GM12878 (cell line): ENCODE measurements at regions not wholly inside any gene's neighbourhood (a gene's known extent, or its start where the extent isn't known, plus 50 kb on each side); places are given as distances from the start of the nearest gene placed in this dataset.

Source experiments
- ATAC-seq: fragments of 200-7000 bp; cut with Tn5 transposase; 3 replicates; pipeline ENCODE4 v1.9.1; 2020; ENCODE audit warnings: mild to moderate bottlenecking, moderate library complexity
- BruUV-seq: library from RNA; stranded (reverse); fragments of 400-500 nt; replicated peaks from 2 replicates; lab custom pipeline; 2021; lab: Mats Ljungman, UMichigan
- CTCF ChIA-PET: fragments of 300-600 bp; sonication (Branson Sonifier 250); formaldehyde crosslinking; extraction: SDS; loops from one replicate; lab custom pipeline; 2021; ENCODE audit warnings: inconsistent platforms; lab: Yijun Ruan, JAX
- POLR2A ChIA-PET: fragments of 350-600 bp; formaldehyde crosslinking; extraction: SDS; loops from one replicate; lab custom pipeline; 2021; ENCODE audit warnings: inconsistent platforms; lab: Charles Lee
- RAD21 ChIA-PET: fragments of 300-600 bp; sonication (Branson Sonifier 250); formaldehyde crosslinking; loops from one replicate; lab custom pipeline; 2023; ENCODE audit warnings: antibody characterized with exemption; ENCODE audit not compliant: unreplicated experiment; lab: Charles Lee
- SMC1A ChIA-PET: fragments of 300-600 bp; sonication (Branson Sonifier 250); formaldehyde crosslinking; loops from one replicate; lab custom pipeline; 2023; ENCODE audit not compliant: unreplicated experiment, uncharacterized antibody; lab: Charles Lee
- DNase-seq: peaks from one replicate; pipeline ENCODE4 v3.0.0-alpha.2; 2011; ENCODE audit warnings: low read depth, low spot score
- FAIRE-seq: peaks from 3 replicates; lab custom pipeline; 2011; peaks lifted over from hg19 to GRCh38; lab: Jason Lieb, UNC
- H2AFZ ChIP-seq: 2 replicates; pipeline ENCODE4 v1.6.0; 2011; ENCODE audit warnings: low read depth, low read length, control low read depth; ENCODE audit not compliant: control insufficient read depth
- H3K27ac ChIP-seq: 2 replicates; pipeline ENCODE4 v1.5.1; 2011; ENCODE audit warnings: control low read depth; ENCODE audit not compliant: control insufficient read depth, insufficient read depth
- H3K27me3 ChIP-seq, 2 experiments: replicated peaks in 1 of 2; 2 replicates each; pipeline versions ENCODE4 v1.6.0 to v1.6.1; 2011; ENCODE audit warnings: low read length in 1 of 2; ENCODE audit not compliant: control insufficient read depth in 2 of 2, insufficient read depth in 2 of 2
- H3K36me3 ChIP-seq, 2 experiments: 2 replicates each; pipeline ENCODE4 v1.5.1; 2011; ENCODE audit warnings: low read length in 1 of 2; ENCODE audit not compliant: control insufficient read depth in 2 of 2, insufficient read depth in 2 of 2
- H3K4me1 ChIP-seq: 2 replicates; pipeline ENCODE4 v1.6.1; 2011; ENCODE audit warnings: mild to moderate bottlenecking, low read length, moderate library complexity, mixed read lengths; ENCODE audit not compliant: control insufficient read depth, insufficient read depth
- H3K4me2 ChIP-seq: 2 replicates; pipeline ENCODE4 v1.6.0; 2011; ENCODE audit warnings: control low read depth; ENCODE audit not compliant: control insufficient read depth, insufficient read depth
- H3K4me3 ChIP-seq: fragments of 200-600 bp; sonication (generic); 2 replicates; pipeline ENCODE4 v1.5.1; 2016
- H3K79me2 ChIP-seq: 2 replicates; pipeline ENCODE4 v1.6.0; 2011; ENCODE audit warnings: low read length; ENCODE audit not compliant: control insufficient read depth, insufficient read depth
- H3K9ac ChIP-seq: 2 replicates; pipeline ENCODE4 v1.8.0; 2011; ENCODE audit warnings: low read length, control low read depth, mixed read lengths; ENCODE audit not compliant: control insufficient read depth, insufficient read depth
- H3K9me3 ChIP-seq: replicated peaks from 3 replicates; pipeline ENCODE4 v1.5.1; 2011; ENCODE audit warnings: mild to moderate bottlenecking, low read length; ENCODE audit not compliant: control insufficient read depth, insufficient read depth
- H4K20me1 ChIP-seq: 2 replicates; pipeline ENCODE4 v1.6.0; 2011; ENCODE audit not compliant: control insufficient read depth, insufficient read depth
- CHD2 ChIP-seq: IDR thresholded peaks from 2 replicates; pipeline ENCODE4 v1.6.1; 2011; ENCODE audit warnings: low read depth, low read length, improper control_type of control experiment, borderline replicate concordance
- CREM ChIP-seq: IDR thresholded peaks from 2 replicates; pipeline ENCODE4 v1.6.1; 2014; ENCODE audit warnings: antibody characterized with exemption, low read depth
- E4F1 ChIP-seq: fragments of 450-650 bp; IDR thresholded peaks from 2 replicates; pipeline ENCODE4 v1.6.1; 2018; ENCODE audit warnings: borderline replicate concordance, mild to moderate bottlenecking; ENCODE audit not compliant: partially characterized antibody
- HCFC1 ChIP-seq: fragments of 150-350 bp; IDR thresholded peaks from 2 replicates; pipeline ENCODE4 v1.6.1; 2014; ENCODE audit warnings: low read length
- JUND ChIP-seq: IDR thresholded peaks from 2 replicates; pipeline ENCODE4 v1.6.1; 2012; ENCODE audit warnings: low read depth, mild to moderate bottlenecking, low read length, improper control_type of control experiment, moderate library complexity
- KLF5 ChIP-seq: fragments of 450-650 bp; IDR thresholded peaks from 2 replicates; pipeline ENCODE4 v1.6.1; 2014; ENCODE audit warnings: mild to moderate bottlenecking; ENCODE audit not compliant: partially characterized antibody
- MTA3 ChIP-seq: IDR thresholded peaks from 2 replicates; pipeline ENCODE4 v1.6.1; 2012; ENCODE audit warnings: low read length, inconsistent platforms, borderline replicate concordance
- POLR2A ChIP-seq: IDR thresholded peaks from 2 replicates; pipeline ENCODE4 v1.6.1; 2011; ENCODE audit warnings: low read depth, mild to moderate bottlenecking, low read length
- POLR2AphosphoS5 ChIP-seq: IDR thresholded peaks from 2 replicates; pipeline ENCODE4 v1.6.1; 2011; ENCODE audit warnings: mild to moderate bottlenecking, low read length, inconsistent platforms
- SMARCA5 ChIP-seq: fragments of 450-650 bp; IDR thresholded peaks from 2 replicates; pipeline ENCODE4 v1.6.1; 2017; ENCODE audit warnings: mild to moderate bottlenecking
- STAT3 ChIP-seq: IDR thresholded peaks from 2 replicates; pipeline ENCODE4 v1.6.1; 2011; ENCODE audit warnings: low read depth, low read length, improper control_type of control experiment
- ZBTB33 ChIP-seq: fragments of 450-650 bp; IDR thresholded peaks from 2 replicates; pipeline ENCODE4 v1.6.1; 2017; ENCODE audit warnings: mild to moderate bottlenecking
- ZNF274 ChIP-seq: IDR thresholded peaks from one replicate; pipeline ENCODE4 v1.8.0; 2011; ENCODE audit not compliant: insufficient read length, insufficient read depth
- WGBS: methylation state at CpG from one replicate; pipeline ENCODE4 v1.1.6; 2016; ENCODE audit warnings: low lambda C conversion rate; ENCODE audit not compliant: insufficient replicate concordance, insufficient coverage; ENCODE audit errors: missing lambda C conversion rate; 5-methylcytosine and 5-hydroxymethylcytosine counted together
- in situ Hi-C: fragments of 300-500 bp; cut with MboI; formaldehyde crosslinking; loops from 9 replicates; pipeline ENCODE4 v1.14.3; 2018; ENCODE audit warnings: mixed read lengths
- intact Hi-C: fragments of 100-400 bp; cut with micrococcal nuclease; formaldehyde crosslinking; loops from one replicate; pipeline ENCODE4 v1.14.2; 2022; ENCODE audit not compliant: unreplicated experiment
- TF ChIP-seq, protein P1 (sequence below): fragments of 450-650 bp; IDR thresholded peaks from 2 replicates; pipeline ENCODE4 v1.6.1; 2016; ENCODE audit warnings: mild to moderate bottlenecking

- DNase-seq: no peak
- TF ChIP-seq POLR2A (no peak), HCFC1 (no peak), MTA3 (no peak), ZBTB33 (no peak), POLR2AphosphoS5 (no peak)
- Histone ChIP-seq H3K4me3 (no peak overlapping the region), H3K9me3 (no peaks in the 10 kb centered on the region), H3K4me2 (no peak overlapping the region), H3K27me3 (no peaks in the 10 kb centered on the region), H3K36me3 (no peaks in the 10 kb centered on the region), H3K4me1 (no peaks in the 10 kb centered on the region), H4K20me1 (no peaks in the 10 kb centered on the region), H3K27ac (no peak overlapping the region), H3K79me2 (no peaks in the 10 kb centered on the region), H3K9ac (no peak overlapping the region), H2AFZ (no peak overlapping the region)
- no peak for ATAC-seq
- intact Hi-C loops: no loop called here
- FAIRE-seq: no peak
- in situ Hi-C loops: loop anchor here (10.0 kb wide), 1 partner anchor 440 kb away; no protein-coding TSS in a partner anchor
- RAD21 ChIA-PET: interaction anchor here (0.7 to 0.8 kb wide), 2 partner anchors 435 to 470 kb away, joined by 3 read pairs; no protein-coding TSS in a partner anchor
- BruUV-seq: no TSS peak
- SMC1A ChIA-PET: interaction anchor here (1.2 kb wide), 1 partner anchor 110 kb away, joined by 3 read pairs; no protein-coding TSS in a partner anchor
- 71% methylated on average over 9 of the region's 9 CpGs for WGBS
- POLR2A ChIA-PET: no interaction called here
- CTCF ChIA-PET: interaction anchor here (1.2 to 1.8 kb wide), 2 partner anchors 435 to 470 kb away, joined by 3 to 11 read pairs; no protein-coding TSS in a partner anchor
Observed at GRCh38 chr10:5285186-5285585, 79.6 kb upstream of the UCN3 start.

DNA sequence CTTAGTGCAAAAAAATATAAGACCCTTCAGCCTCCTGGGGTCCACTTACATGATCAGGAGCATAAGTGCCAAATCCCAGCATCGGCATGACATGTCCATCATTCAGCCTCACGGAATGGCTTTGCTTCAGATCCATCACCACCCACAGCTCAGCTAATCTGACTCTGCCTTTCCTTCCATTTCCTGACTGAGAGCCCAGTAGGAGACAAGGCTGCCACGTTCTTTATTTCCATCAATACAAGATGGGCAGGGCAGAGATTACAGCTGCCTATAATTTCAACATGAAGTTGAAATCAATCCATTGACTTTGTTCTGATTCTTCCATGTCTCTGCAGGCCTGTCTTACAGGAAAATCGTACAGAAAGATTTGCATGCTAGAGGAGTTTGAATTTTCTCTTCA lies 76.4 kb upstream of the UCN3 start:
- no TSS peak for BruUV-seq
- Histone ChIP-seq H3K4me3 (no peak overlapping the region), H3K4me2 (no peak overlapping the region), H3K9me3 (no peaks in the 10 kb centered on the region), H3K27me3 (no peaks in the 10 kb centered on the region), H3K36me3 (no peaks in the 10 kb centered on the region), H4K20me1 (no peaks in the 10 kb centered on the region), H3K27ac (no peak overlapping the region), H2AFZ (no peak overlapping the region), H3K4me1 (no peaks in the 10 kb centered on the region), H3K9ac (no peak overlapping the region), H3K79me2 (no peaks in the 10 kb centered on the region)
- ChIA-PET POLR2A (no interaction called here), CTCF (no interaction called here), RAD21 (no interaction called here), SMC1A (interaction anchor here (0.6 kb wide), 1 partner anchor 1083 kb away, joined by 3 read pairs; no protein-coding TSS in a partner anchor)
- in situ Hi-C loops (loop anchor here (10.0 kb wide), 1 partner anchor 444 kb away; no protein-coding TSS in a partner anchor), intact Hi-C loops (no loop called here)
- no peak for FAIRE-seq
- WGBS: 9% methylated on average over 4 of the region's 4 CpGs
- no peak for ATAC-seq
- DNase-seq: no peak
- TF ChIP-seq, protein P1, sequence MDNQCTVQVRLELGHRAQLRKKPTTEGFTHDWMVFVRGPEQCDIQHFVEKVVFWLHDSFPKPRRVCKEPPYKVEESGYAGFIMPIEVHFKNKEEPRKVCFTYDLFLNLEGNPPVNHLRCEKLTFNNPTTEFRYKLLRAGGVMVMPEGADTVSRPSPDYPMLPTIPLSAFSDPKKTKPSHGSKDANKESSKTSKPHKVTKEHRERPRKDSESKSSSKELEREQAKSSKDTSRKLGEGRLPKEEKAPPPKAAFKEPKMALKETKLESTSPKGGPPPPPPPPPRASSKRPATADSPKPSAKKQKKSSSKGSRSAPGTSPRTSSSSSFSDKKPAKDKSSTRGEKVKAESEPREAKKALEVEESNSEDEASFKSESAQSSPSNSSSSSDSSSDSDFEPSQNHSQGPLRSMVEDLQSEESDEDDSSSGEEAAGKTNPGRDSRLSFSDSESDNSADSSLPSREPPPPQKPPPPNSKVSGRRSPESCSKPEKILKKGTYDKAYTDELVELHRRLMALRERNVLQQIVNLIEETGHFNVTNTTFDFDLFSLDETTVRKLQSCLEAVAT: no peak
- no peak for TF ChIP-seq SMARCA5
- no peak for TF ChIP-seq E4F1
- TF ChIP-seq CREM: no peak
- TF ChIP-seq ZNF274: no peak
- no peak for TF ChIP-seq STAT3
- TF ChIP-seq KLF5: no peak
- no peak for TF ChIP-seq JUND
- no peak for TF ChIP-seq CHD2
